Rectal smooth muscle tissue (tissue), 1 donor: ENCODE measurements at regions not wholly inside any gene's neighbourhood (a gene's known extent, or its start where the extent isn't known, plus 50 kb on each side); places are given as distances from the start of the nearest gene placed in this dataset.

Experiments
- H3K27ac ChIP-seq: one replicate; pipeline ENCODE4 v1.7.0; 2013; ENCODE audit warnings: low read depth, low read length, inconsistent platforms
- H3K27me3 ChIP-seq: one replicate; pipeline ENCODE4 v1.7.0; 2013; ENCODE audit warnings: low read length; ENCODE audit not compliant: control insufficient read depth, insufficient read depth
- H3K36me3 ChIP-seq: one replicate; pipeline ENCODE4 v1.7.0; 2013; ENCODE audit warnings: low read length; ENCODE audit not compliant: control insufficient read depth, insufficient read depth
- H3K4me1 ChIP-seq: one replicate; pipeline ENCODE4 v1.7.0; 2013; ENCODE audit warnings: low read length; ENCODE audit not compliant: control insufficient read depth, insufficient read depth
- H3K4me3 ChIP-seq: one replicate; pipeline ENCODE4 v1.7.0; 2013; ENCODE audit warnings: low read length
- H3K9ac ChIP-seq: one replicate; pipeline ENCODE4 v1.7.0; 2013; ENCODE audit warnings: low read length

DNA sequence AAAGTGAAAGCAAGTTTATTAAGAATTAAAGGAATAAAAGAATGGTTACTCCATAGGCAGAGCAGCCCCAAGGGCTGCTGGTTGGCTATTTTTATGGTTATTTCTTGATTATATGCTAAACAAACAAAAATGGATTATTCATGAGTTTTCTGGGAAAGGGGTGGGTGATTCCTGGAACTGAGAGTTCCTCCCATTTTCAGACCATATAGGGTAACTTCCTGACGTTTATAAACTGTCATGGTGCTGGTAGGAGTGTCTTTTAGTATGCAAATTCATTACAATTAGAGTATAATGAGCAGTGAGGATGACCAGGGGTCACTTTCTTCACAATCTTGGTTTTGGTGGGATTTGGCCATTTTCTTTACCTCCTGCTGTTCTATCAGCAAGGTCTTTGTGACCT, 707.9 kb downstream of the ZNF385D start:
- Histone ChIP-seq H3K4me3 (no peak overlapping the region), H3K9ac (no peak overlapping the region), H3K4me1 (no peaks in the 10 kb centered on the region), H3K36me3 (no peaks in the 10 kb centered on the region), H3K27ac (no peak overlapping the region), H3K27me3 (no peaks in the 10 kb centered on the region)

DNA sequence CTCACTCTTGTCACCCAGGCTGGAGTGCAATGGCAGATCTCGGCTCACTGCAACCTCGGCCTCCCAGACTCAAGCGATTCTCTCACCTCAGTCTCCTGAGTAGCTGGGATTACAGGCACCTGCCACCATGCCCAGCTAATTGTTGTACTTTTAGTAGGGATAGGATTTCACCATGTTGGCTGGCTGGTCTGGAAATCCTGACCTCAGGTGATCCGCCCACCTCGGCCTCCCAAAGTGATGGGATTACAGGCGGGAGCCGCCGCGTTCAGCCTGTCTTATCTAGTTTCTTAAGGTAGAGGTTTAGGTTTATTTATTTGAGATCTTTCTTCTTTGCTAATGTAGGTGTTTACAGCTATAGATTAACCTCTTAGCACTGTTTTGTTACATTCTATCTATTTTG, 708.8 kb downstream of the ZNF385D start:
- Histone ChIP-seq H3K36me3 (no peaks in the 10 kb centered on the region), H3K27ac (no peak overlapping the region), H3K4me1 (no peaks in the 10 kb centered on the region), H3K9ac (no peak overlapping the region), H3K4me3 (no peak overlapping the region), H3K27me3 (no peaks in the 10 kb centered on the region)

DNA sequence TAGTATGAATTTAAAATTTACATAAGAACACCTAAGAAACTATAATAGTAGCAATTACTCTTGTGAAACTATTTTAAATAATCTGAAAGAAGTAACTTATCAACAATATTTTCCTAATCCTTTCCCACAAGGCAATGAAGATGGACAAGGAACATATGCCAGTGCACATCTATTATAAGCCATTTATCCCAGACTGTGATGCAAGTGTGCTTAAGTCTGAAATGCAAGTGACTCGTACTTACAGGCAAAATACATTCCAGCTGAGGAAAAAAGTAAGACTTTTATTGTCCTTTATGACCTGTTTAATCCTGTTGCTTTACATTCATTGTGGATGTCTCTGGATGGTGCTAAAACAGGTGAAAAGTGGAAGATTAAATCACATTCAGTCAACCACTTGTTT, 709.4 kb downstream of the ZNF385D start:
- H3K4me1 ChIP-seq, result no peaks in the 10 kb centered on the region

DNA sequence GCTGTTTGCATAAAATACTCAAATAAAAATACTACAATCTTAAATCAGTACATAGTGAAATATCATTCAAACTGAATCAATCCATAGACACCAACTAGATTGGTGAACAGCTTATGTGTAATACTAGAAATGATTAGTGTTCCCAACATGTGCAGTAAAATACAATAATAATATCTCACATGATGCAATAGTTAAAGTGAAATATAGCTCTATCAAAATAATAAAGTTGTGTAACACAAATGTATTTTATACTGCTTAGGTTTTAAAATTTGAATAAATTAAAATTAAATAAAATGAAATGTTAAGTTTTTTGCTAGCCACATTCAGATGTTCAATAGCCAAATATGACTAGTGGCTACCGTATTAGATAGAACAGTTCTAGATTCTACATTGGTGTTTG, 714.1 kb downstream of the ZNF385D start:
- no peak overlapping the region for H3K27ac ChIP-seq
- no peaks in the 10 kb centered on the region for H3K27me3 ChIP-seq
- no peak overlapping the region for H3K4me3 ChIP-seq
- no peaks in the 10 kb centered on the region for H3K4me1 ChIP-seq
- no peaks in the 10 kb centered on the region for H3K36me3 ChIP-seq
- no peak overlapping the region for H3K9ac ChIP-seq

More for the DNA sequence above, 709.4 kb downstream of the ZNF385D start:
- no peaks in the 10 kb centered on the region for H3K27me3 ChIP-seq
- no peak overlapping the region for H3K9ac ChIP-seq
- no peak overlapping the region for H3K27ac ChIP-seq
- H3K36me3 ChIP-seq, result no peaks in the 10 kb centered on the region
- no peak overlapping the region for H3K4me3 ChIP-seq

DNA sequence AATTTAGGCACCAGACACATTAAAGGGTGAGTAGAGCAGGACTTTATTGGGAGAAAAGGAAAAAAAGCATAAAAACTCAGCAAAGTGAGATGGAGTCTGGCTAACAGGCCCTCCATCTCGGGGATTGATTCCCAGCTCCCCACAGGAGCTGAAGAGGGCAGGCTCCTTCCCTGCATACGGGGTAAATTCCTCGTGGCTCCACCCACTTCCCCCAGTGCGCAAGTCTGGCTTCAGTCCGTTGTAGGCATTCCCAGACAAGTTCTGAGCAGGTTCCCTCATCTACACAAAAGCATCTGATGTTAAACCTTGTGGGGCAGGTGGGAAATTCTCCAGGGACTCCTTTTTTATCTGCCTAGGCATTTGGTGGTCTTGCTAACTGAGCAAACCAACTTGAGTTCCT, 722.6 kb downstream of the ZNF385D start:
- no peak overlapping the region for H3K9ac ChIP-seq
- H3K27me3 ChIP-seq, result no peaks in the 10 kb centered on the region
- no peak overlapping the region for H3K27ac ChIP-seq
- H3K4me1 ChIP-seq, result no peaks in the 10 kb centered on the region
- no peaks in the 10 kb centered on the region for H3K36me3 ChIP-seq
- no peak overlapping the region for H3K4me3 ChIP-seq

DNA sequence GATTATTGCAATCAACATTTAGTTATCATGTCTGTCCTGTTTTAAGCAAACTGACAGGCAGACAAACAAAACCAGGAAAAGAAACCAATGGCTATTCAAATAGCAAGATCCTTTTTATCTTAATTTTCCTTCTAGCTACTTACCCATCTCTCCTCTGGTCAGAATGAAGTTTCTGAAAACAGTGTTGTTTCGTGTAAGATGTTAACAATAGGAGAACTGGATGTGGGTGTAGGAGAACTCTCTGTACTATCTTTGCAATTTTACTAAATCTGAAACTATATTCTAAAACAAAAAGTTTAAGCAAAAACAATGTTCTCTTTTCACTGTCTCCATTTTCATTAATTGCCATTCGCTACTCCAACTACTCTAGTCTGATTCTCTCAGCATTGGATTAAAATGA, 726.4 kb downstream of the ZNF385D start:
- Histone ChIP-seq H3K4me1 (no peaks in the 10 kb centered on the region), H3K4me3 (no peak overlapping the region), H3K36me3 (no peaks in the 10 kb centered on the region), H3K27ac (no peak overlapping the region), H3K9ac (no peak overlapping the region), H3K27me3 (no peaks in the 10 kb centered on the region)

DNA sequence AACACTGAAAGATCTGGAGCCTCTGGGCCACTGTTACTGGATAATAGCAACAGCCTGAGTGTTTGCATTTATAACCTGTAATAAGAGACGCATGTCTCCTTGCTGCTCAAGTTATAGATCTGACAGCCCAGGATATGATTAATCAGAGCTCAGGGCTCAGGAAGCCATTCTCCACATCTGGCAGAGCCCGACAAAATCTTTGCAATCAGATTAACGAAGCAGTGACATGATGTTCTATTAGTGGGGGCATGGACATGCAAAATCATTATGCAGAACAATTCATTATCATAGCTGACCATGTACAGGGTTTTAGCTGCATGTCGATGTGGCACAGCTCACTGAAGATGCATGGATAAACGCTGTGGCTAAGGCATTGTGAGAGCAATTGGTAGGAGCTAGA, 730.3 kb downstream of the ZNF385D start:
- no peaks in the 10 kb centered on the region for H3K36me3 ChIP-seq
- H3K27me3 ChIP-seq, result no peaks in the 10 kb centered on the region
- no peak overlapping the region for H3K9ac ChIP-seq
- no peak overlapping the region for H3K27ac ChIP-seq
- no peak overlapping the region for H3K4me3 ChIP-seq
- H3K4me1 ChIP-seq, result no peaks in the 10 kb centered on the region

DNA sequence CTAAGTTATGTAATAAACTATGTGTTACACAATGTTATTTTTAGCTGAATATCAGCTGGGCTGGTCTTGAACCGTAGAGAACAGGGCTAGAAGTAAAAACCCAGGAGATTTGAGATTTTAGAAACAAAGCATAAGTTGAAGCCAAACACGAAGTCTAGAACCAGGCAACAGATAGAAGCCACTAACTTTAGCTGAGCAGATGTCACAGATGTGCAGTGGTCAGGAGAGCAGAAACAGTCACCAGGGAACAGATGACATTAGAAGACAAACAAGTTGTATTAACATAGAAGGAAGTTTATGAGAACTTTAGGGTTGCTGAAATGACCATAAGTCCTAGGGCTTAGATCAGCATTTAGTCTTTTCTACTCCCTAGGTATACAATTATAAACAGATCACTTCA, 731.0 kb downstream of the ZNF385D start:
- Histone ChIP-seq H3K4me3 (no peak overlapping the region), H3K4me1 (no peaks in the 10 kb centered on the region), H3K36me3 (no peaks in the 10 kb centered on the region), H3K27ac (no peak overlapping the region), H3K27me3 (no peaks in the 10 kb centered on the region), H3K9ac (no peak overlapping the region)

DNA sequence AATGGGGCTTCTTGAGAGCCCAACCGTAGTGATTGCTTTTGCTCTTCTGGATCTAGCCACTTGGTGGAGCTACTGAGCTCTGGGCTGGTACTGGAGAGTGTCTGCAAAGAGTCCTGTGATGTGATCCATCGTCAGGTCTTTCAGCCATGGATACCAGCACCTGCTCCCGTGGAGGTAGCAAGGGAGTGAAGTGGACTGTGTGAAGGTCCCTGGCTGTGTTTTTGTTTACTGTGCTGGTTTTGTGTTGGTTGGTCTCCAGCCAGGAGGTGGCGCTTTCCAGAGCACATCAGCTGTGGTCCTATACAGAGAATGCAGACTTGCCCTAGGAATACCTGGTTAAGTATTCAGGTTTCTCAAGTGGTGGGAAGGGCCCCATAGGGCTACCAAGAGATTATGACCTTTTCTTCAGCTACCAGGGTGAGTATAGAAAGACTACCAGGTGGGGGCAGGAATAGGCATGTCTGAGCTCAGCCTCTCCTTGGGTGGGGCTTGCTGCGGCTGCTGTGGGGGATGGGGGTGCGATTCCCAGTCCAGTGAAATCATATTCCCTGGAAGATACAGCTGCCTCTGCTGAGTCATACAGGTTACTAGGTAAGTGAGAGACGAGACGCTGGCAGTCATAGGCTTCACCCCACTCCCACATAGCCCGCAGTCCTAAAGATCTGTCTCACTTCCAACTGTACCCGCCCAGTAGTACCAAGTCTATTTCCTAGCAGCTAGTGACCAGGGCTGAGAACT, 733.7 kb downstream of the ZNF385D start:
- no peak overlapping the region for H3K9ac ChIP-seq
- no peak overlapping the region for H3K4me3 ChIP-seq
- no peak overlapping the region for H3K27ac ChIP-seq
- no peaks in the 10 kb centered on the region for H3K4me1 ChIP-seq
- H3K27me3 ChIP-seq, result no peaks in the 10 kb centered on the region
- no peaks in the 10 kb centered on the region for H3K36me3 ChIP-seq

DNA sequence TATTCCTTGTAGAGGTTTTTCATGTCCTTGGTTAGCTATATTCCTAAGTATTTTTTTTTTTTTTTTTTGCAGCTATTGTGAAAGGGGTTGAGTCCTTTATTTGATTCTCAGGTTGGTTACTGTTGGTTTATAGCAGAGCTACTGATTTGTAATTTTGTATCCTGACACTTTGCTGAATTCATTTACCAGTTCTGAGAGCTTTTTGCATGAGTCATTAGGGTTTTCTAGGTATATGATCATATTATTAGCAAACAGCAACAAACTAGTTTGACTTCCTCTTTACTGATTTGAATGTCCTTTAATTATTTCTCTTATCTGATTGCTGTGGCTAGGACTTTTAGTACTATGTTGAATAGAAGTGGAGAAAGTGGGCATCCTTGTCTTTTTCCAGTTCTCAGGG, 737.4 kb downstream of the ZNF385D start:
- H3K27ac ChIP-seq, result no peak overlapping the region
- no peaks in the 10 kb centered on the region for H3K36me3 ChIP-seq
- H3K27me3 ChIP-seq, result no peaks in the 10 kb centered on the region
- H3K4me3 ChIP-seq, result no peak overlapping the region
- H3K9ac ChIP-seq, result no peak overlapping the region
- no peaks in the 10 kb centered on the region for H3K4me1 ChIP-seq

DNA sequence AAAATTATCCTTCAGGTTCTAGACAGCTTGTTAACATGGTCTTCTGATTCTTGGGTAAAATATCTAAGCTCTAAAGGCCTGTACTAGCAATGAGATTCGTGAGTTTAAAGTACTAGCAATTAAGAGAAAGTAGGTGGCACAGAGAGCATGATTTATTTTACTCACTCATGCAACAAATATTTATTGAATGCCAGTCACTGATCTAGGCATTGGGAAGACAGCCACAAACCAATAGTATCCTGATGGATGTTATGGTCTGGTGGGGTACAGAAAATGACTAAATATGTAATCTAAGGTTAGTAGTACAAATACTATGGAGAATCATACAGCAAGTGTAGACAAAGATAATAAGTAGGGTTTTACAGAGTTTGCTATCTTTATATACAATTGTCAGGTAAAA, 751.3 kb downstream of the ZNF385D start:
- Histone ChIP-seq H3K27ac (no peak overlapping the region), H3K36me3 (no peaks in the 10 kb centered on the region), H3K4me1 (no peaks in the 10 kb centered on the region), H3K9ac (no peak overlapping the region), H3K4me3 (no peak overlapping the region), H3K27me3 (no peaks in the 10 kb centered on the region)

DNA sequence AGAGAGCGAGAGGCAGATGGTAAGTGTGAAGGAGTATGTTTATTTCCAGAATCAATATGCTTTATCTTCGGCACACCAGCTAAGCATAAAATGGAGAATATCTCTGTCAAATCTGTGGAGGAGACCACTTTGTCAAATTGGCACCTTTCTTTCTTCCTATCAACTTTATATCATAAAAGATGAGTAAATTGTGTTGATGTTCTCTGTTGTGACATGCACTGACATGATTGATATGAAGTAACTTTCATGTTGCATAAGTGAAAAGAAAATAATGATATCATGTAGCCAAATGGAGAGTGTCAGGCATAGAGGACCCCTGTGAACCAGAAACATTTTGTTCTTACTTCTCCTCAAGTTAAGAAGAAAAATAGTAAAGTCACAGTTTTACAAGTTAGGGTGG, 753.8 kb downstream of the ZNF385D start:
- H3K9ac ChIP-seq, result no peak overlapping the region
- no peak overlapping the region for H3K27ac ChIP-seq
- H3K4me1 ChIP-seq, result no peaks in the 10 kb centered on the region
- H3K27me3 ChIP-seq, result no peaks in the 10 kb centered on the region
- no peak overlapping the region for H3K4me3 ChIP-seq
- H3K36me3 ChIP-seq, result no peaks in the 10 kb centered on the region

DNA sequence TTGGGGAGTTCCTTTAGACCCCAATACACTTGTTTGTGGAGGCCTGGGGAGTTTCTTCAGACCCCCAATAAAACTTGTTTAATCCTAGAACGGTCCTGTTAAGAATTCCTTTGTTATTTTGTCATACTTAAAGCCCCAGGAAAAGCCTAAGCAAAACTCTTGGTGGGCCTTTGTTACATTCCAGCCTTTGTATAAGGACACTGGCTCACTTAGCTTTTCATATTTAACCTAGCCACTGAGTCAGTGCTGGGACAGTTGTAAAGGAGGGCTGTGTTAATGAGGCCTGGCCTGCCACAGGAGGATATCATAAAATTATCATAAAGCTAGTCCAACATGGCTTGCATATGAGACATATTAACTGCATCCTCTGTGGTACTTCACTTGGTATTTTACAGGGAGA, 760.1 kb downstream of the ZNF385D start:
- no peaks in the 10 kb centered on the region for H3K36me3 ChIP-seq
- H3K4me3 ChIP-seq, result no peak overlapping the region
- no peak overlapping the region for H3K27ac ChIP-seq
- no peaks in the 10 kb centered on the region for H3K4me1 ChIP-seq
- H3K27me3 ChIP-seq, result no peaks in the 10 kb centered on the region
- no peak overlapping the region for H3K9ac ChIP-seq
